Embryonic facial prominence (tissue), 1 donor: ENCODE measurements at regions not wholly inside any gene's neighbourhood (a gene's known extent, or its start where the extent isn't known, plus 50 kb on each side); places are given as distances from the start of the nearest gene placed in this dataset.
A peak's percentile ranks its signal among the peaks of the same experiment; 100 is the strongest.
"Not testable (repeated sequence)": the region's sequence is repeated elsewhere in the genome, so short reads cannot be mapped to it uniquely, and the experiment has no call there.

Experiments
- DNase-seq: peaks from one replicate; pipeline ENCODE4 v3.0.0-alpha.2; 2016; ENCODE audit errors: extremely low spot score

- no peak for DNase-seq
Measured at GRCh38 chr14:101634850-101635748, 73.8 kb downstream of the DIO3 start.

GRCh38 chr14:101635749-101636560 is 74.7 kb downstream of the DIO3 start:
- DNase-seq, result no peak

- DNase-seq, result no peak
Measured at GRCh38 chr14:101639241-101639833, 78.0 kb downstream of the DIO3 start.

GRCh38 chr14:101643651-101644050 is 82.4 kb downstream of the DIO3 start:
- DNase-seq, result no peak

GRCh38 chr14:101654051-101654450 is 92.8 kb downstream of the DIO3 start:
- no peak for DNase-seq

- no peak for DNase-seq
Measured at GRCh38 chr14:101657372-101657771, 96.1 kb downstream of the DIO3 start.

GRCh38 chr14:101665478-101666078 is 95.9 kb upstream of the PPP2R5C start:
- DNase-seq, result peak; percentile 40

GRCh38 chr14:101666264-101666663 is 95.2 kb upstream of the PPP2R5C start:
- DNase-seq, result no peak

GRCh38 chr14:101669629-101670028 is 91.9 kb upstream of the PPP2R5C start:
- DNase-seq, result no peak

GRCh38 chr14:101673873-101674272 is 87.6 kb upstream of the PPP2R5C start:
- DNase-seq, result no peak

- not testable (repeated sequence) for DNase-seq
Measured at GRCh38 chr14:101675835-101676234, 85.7 kb upstream of the PPP2R5C start.

GRCh38 chr14:101677912-101678327 is 83.6 kb upstream of the PPP2R5C start:
- DNase-seq, result not testable (repeated sequence)

- DNase-seq, result no peak
Measured at GRCh38 chr14:101681795-101682194, 79.7 kb upstream of the PPP2R5C start.

GRCh38 chr14:101683365-101683764 is 78.1 kb upstream of the PPP2R5C start:
- no peak for DNase-seq

GRCh38 chr14:101687756-101688546 is 73.6 kb upstream of the PPP2R5C start:
- DNase-seq, result no peak

GRCh38 chr14:101689039-101689501 is 72.4 kb upstream of the PPP2R5C start:
- no peak for DNase-seq

- not testable (repeated sequence) for DNase-seq
Measured at GRCh38 chr14:101689966-101690365, 71.5 kb upstream of the PPP2R5C start.

- no peak for DNase-seq
Measured at GRCh38 chr14:101695659-101696058, 65.8 kb upstream of the PPP2R5C start.

- no peak for DNase-seq
Measured at GRCh38 chr14:101704140-101704539, 57.4 kb upstream of the PPP2R5C start.

GRCh38 chr14:101705733-101706508 is 55.6 kb upstream of the PPP2R5C start:
- DNase-seq, result no peak
